ENCODE measurements at regions not wholly inside any gene's neighbourhood (a gene's known extent, or its start where the extent isn't known, plus 50 kb on each side); places are given as distances from the start of the nearest gene placed in this dataset.

GRCh38 chr16:66251476-66252160 is 114.9 kb upstream of the CDH5 start:
- TF ChIP-seq, protein P1, sequence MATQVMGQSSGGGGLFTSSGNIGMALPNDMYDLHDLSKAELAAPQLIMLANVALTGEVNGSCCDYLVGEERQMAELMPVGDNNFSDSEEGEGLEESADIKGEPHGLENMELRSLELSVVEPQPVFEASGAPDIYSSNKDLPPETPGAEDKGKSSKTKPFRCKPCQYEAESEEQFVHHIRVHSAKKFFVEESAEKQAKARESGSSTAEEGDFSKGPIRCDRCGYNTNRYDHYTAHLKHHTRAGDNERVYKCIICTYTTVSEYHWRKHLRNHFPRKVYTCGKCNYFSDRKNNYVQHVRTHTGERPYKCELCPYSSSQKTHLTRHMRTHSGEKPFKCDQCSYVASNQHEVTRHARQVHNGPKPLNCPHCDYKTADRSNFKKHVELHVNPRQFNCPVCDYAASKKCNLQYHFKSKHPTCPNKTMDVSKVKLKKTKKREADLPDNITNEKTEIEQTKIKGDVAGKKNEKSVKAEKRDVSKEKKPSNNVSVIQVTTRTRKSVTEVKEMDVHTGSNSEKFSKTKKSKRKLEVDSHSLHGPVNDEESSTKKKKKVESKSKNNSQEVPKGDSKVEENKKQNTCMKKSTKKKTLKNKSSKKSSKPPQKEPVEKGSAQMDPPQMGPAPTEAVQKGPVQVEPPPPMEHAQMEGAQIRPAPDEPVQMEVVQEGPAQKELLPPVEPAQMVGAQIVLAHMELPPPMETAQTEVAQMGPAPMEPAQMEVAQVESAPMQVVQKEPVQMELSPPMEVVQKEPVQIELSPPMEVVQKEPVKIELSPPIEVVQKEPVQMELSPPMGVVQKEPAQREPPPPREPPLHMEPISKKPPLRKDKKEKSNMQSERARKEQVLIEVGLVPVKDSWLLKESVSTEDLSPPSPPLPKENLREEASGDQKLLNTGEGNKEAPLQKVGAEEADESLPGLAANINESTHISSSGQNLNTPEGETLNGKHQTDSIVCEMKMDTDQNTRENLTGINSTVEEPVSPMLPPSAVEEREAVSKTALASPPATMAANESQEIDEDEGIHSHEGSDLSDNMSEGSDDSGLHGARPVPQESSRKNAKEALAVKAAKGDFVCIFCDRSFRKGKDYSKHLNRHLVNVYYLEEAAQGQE (IDR thresholded peaks at IDR 0.05; ENCODE audit: low read depth) = no peak
- TF ChIP-seq, protein P2, sequence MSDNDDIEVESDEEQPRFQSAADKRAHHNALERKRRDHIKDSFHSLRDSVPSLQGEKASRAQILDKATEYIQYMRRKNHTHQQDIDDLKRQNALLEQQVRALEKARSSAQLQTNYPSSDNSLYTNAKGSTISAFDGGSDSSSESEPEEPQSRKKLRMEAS (IDR thresholded peaks at IDR 0.05) = no peak
- TF ChIP-seq EP300 (IDR thresholded peaks at IDR 0.05; ENCODE audit: borderline replicate concordance) (no peak), NFIC (IDR thresholded peaks at IDR 0.05) (no peak), CEBPB (IDR thresholded peaks at IDR 0.05) (no peak), RAD21 (IDR thresholded peaks at IDR 0.05; ENCODE audit: low read depth) (no peak), CREB1 (IDR thresholded peaks at IDR 0.05; ENCODE audit: low read depth) (no peak), TCF12 (IDR thresholded peaks at IDR 0.05; ENCODE audit: low read depth) (no peak), EGR1 (IDR thresholded peaks at IDR 0.05) (no peak)

All from Ishikawa (cell line).